WTC11 (cell line): ENCODE measurements at regions not wholly inside any gene's neighbourhood (a gene's known extent, or its start where the extent isn't known, plus 50 kb on each side); places are given as distances from the start of the nearest gene placed in this dataset.

ENCODE experiments used
- ATAC-seq: fragments of 200-7000 bp; cut with Tn5 transposase; 2 replicates; pipeline ENCODE4 v1.10.0; 2021; ENCODE audit warnings: mild to moderate bottlenecking, moderate library complexity
- CTCF ChIA-PET: fragments of 300-600 bp; sonication (Branson Sonifier 250); formaldehyde crosslinking; loops from one replicate; lab custom pipeline; 2021; ENCODE audit warnings: antibody characterized with exemption; lab: Charles Lee
- POLR2A ChIA-PET: fragments of 350-600 bp; sonication (Branson Sonifier 250); formaldehyde crosslinking; loops from one replicate; lab custom pipeline; 2021; ENCODE audit warnings: antibody characterized with exemption; lab: Charles Lee
- DNase-seq: peaks from one replicate; pipeline ENCODE4 v3.0.0; 2021; ENCODE audit warnings: low spot score
- H3K27ac Mint-ChIP-seq: 2 replicates; pipeline ENCODE4 v1.8.0; 2021; ENCODE audit warnings: mixed read lengths
- H3K27me3 Mint-ChIP-seq: 2 replicates; pipeline ENCODE4 v1.8.0; 2021; ENCODE audit warnings: low read depth, mild to moderate bottlenecking, moderate library complexity, mixed read lengths
- H3K36me3 Mint-ChIP-seq: 2 replicates; pipeline ENCODE4 v1.8.0; 2021; ENCODE audit warnings: mixed read lengths
- H3K4me1 Mint-ChIP-seq: 2 replicates; pipeline ENCODE4 v1.8.0; 2022; ENCODE audit warnings: mixed read lengths
- H3K4me3 Mint-ChIP-seq: 2 replicates; pipeline ENCODE4 v1.8.0; 2021; ENCODE audit warnings: mild to moderate bottlenecking, moderate library complexity, mixed read lengths
- H3K9me3 Mint-ChIP-seq: 2 replicates; pipeline ENCODE4 v1.8.0; 2021; ENCODE audit warnings: mixed read lengths
- CTCF ChIP-seq: fragments of 200-600 bp; IDR thresholded peaks from 2 replicates; pipeline ENCODE4 v1.8.0; 2022; ENCODE audit warnings: antibody characterized with exemption
- E2F1 ChIP-seq: sonication (generic); formaldehyde crosslinking; IDR thresholded peaks from 2 replicates; pipeline ENCODE4 v1.8.0; 2022; ENCODE audit warnings: mild to moderate bottlenecking, missing genetic modification reagents
- ETV6 ChIP-seq: sonication (generic); formaldehyde crosslinking; IDR thresholded peaks from 2 replicates; pipeline ENCODE4 v1.8.1; 2022; ENCODE audit warnings: mild to moderate bottlenecking, missing genetic modification reagents
- FOXK1 ChIP-seq: sonication (generic); formaldehyde crosslinking; IDR thresholded peaks from 2 replicates; pipeline ENCODE4 v1.8.0; 2022; ENCODE audit warnings: mild to moderate bottlenecking, moderate library complexity, missing genetic modification reagents
- GABPB1 ChIP-seq: sonication (generic); formaldehyde crosslinking; IDR thresholded peaks from 2 replicates; pipeline ENCODE4 v1.8.1; 2023; ENCODE audit warnings: mild to moderate bottlenecking, missing genetic modification reagents
- GRHL2 ChIP-seq: fragments of 250-450 bp; sonication (Bioruptor Pico); IDR thresholded peaks from 2 replicates; pipeline ENCODE4 v1.8.0; 2022; ENCODE audit warnings: mild to moderate bottlenecking, moderate library complexity; ENCODE audit not compliant: insufficient replicate concordance, severe bottlenecking
- NFE2L1 ChIP-seq: sonication (generic); formaldehyde crosslinking; IDR thresholded peaks from 2 replicates; pipeline ENCODE4 v1.8.1; 2023; ENCODE audit warnings: missing genetic modification reagents
- RORB ChIP-seq: fragments of 250-450 bp; sonication (Bioruptor Pico); IDR thresholded peaks from 2 replicates; pipeline ENCODE4 v1.9.0; 2021; ENCODE audit warnings: mild to moderate bottlenecking
- STAT6 ChIP-seq: sonication (generic); formaldehyde crosslinking; conservative IDR thresholded peaks from 2 replicates; pipeline ENCODE4 v1.8.1; 2023; ENCODE audit warnings: mild to moderate bottlenecking, low read depth, missing genetic modification reagents, moderate library complexity
- TCF7 ChIP-seq: sonication (generic); formaldehyde crosslinking; IDR thresholded peaks from 2 replicates; pipeline ENCODE4 v1.8.0; 2022; ENCODE audit warnings: mild to moderate bottlenecking, low read depth, missing genetic modification reagents, moderate library complexity
- TEAD4 ChIP-seq: sonication (generic); formaldehyde crosslinking; IDR thresholded peaks from 2 replicates; pipeline ENCODE4 v1.8.0; 2022; ENCODE audit warnings: mild to moderate bottlenecking, missing genetic modification reagents
- ZNF671 ChIP-seq: fragments of 250-450 bp; sonication (Bioruptor Pico); IDR thresholded peaks from 2 replicates; pipeline ENCODE4 v1.8.0; 2021; ENCODE audit warnings: mild to moderate bottlenecking
- TF ChIP-seq, protein P1 (sequence below): sonication (generic); formaldehyde crosslinking; IDR thresholded peaks from 2 replicates; pipeline ENCODE4 v1.8.0; 2023; ENCODE audit warnings: missing genetic modification reagents, mild to moderate bottlenecking, borderline replicate concordance
- TF ChIP-seq, protein P2 (sequence below): fragments of 250-450 bp; sonication (Bioruptor Pico); IDR thresholded peaks from 2 replicates; pipeline ENCODE4 v1.9.0; 2021; ENCODE audit warnings: mild to moderate bottlenecking
- TF ChIP-seq, protein P3 (sequence below): sonication (generic); formaldehyde crosslinking; IDR thresholded peaks from 2 replicates; pipeline ENCODE4 v1.8.1; 2022; ENCODE audit warnings: low read depth, mild to moderate bottlenecking, moderate library complexity, missing genetic modification reagents, borderline replicate concordance
- TF ChIP-seq, protein P4 (sequence below): fragments of 250-450 bp; sonication (Bioruptor Pico); IDR thresholded peaks from 2 replicates; pipeline ENCODE4 v2.1.2; 2022; ENCODE audit warnings: mild to moderate bottlenecking, moderate library complexity
- TF ChIP-seq, protein P5 (sequence below): fragments of 250-450 bp; sonication (Bioruptor Pico); IDR thresholded peaks from 2 replicates; pipeline ENCODE4 v1.9.0; 2021; ENCODE audit warnings: mild to moderate bottlenecking, borderline replicate concordance

DNA sequence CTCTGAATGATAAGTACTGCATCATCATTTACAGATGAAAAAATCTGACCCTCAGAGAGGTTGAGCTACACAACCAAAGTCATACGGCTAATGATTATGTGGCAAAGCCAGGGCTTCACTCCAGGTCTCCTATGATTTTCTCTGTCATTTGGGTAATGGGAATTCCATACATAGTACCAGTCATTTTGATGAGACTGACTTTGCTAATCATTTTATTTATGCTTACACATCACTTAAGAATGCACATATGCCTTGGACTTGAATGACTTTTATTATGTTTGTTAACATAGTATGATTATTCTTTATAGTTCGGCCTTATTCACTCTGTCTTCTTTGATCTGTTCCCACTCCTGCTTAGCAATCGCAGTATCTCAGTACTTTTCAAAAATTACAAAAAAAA, 255.1 kb upstream of the GPRIN3 start:
- DNase-seq = no peak
- no peaks in the 10 kb centered on the region for H3K9me3 Mint-ChIP-seq
- no peak for TF ChIP-seq TCF7
- TF ChIP-seq ETV6 (CRISPR knock-in tag) = no peak
- TF ChIP-seq TEAD4 (CRISPR knock-in tag) = no peak
- TF ChIP-seq, protein P1, sequence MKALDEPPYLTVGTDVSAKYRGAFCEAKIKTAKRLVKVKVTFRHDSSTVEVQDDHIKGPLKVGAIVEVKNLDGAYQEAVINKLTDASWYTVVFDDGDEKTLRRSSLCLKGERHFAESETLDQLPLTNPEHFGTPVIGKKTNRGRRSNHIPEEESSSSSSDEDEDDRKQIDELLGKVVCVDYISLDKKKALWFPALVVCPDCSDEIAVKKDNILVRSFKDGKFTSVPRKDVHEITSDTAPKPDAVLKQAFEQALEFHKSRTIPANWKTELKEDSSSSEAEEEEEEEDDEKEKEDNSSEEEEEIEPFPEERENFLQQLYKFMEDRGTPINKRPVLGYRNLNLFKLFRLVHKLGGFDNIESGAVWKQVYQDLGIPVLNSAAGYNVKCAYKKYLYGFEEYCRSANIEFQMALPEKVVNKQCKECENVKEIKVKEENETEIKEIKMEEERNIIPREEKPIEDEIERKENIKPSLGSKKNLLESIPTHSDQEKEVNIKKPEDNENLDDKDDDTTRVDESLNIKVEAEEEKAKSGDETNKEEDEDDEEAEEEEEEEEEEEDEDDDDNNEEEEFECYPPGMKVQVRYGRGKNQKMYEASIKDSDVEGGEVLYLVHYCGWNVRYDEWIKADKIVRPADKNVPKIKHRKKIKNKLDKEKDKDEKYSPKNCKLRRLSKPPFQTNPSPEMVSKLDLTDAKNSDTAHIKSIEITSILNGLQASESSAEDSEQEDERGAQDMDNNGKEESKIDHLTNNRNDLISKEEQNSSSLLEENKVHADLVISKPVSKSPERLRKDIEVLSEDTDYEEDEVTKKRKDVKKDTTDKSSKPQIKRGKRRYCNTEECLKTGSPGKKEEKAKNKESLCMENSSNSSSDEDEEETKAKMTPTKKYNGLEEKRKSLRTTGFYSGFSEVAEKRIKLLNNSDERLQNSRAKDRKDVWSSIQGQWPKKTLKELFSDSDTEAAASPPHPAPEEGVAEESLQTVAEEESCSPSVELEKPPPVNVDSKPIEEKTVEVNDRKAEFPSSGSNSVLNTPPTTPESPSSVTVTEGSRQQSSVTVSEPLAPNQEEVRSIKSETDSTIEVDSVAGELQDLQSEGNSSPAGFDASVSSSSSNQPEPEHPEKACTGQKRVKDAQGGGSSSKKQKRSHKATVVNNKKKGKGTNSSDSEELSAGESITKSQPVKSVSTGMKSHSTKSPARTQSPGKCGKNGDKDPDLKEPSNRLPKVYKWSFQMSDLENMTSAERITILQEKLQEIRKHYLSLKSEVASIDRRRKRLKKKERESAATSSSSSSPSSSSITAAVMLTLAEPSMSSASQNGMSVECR (CRISPR knock-in tag) = no peak
- no peak for TF ChIP-seq FOXK1 (CRISPR knock-in tag)
- no peak for TF ChIP-seq NFE2L1 (CRISPR knock-in tag)
- no peak for TF ChIP-seq GABPB1 (CRISPR knock-in tag)
- no peak for TF ChIP-seq GRHL2 (CRISPR knock-in tag)
- TF ChIP-seq E2F1 (CRISPR knock-in tag) = no peak
- no peak overlapping the region for H3K27ac Mint-ChIP-seq
- no peak for ATAC-seq
- no peaks in the 10 kb centered on the region for H3K36me3 Mint-ChIP-seq
- peaks cover 22% of the 10 kb centered on the region for H3K4me1 Mint-ChIP-seq
- H3K27me3 Mint-ChIP-seq = peaks cover 25% of the 10 kb centered on the region
- ChIA-PET CTCF (no interaction called here), POLR2A (no interaction called here)
- H3K4me3 Mint-ChIP-seq = no peak overlapping the region

- peak; percentile 67 for ATAC-seq
- H3K36me3 Mint-ChIP-seq = no peaks in the 10 kb centered on the region
- TF ChIP-seq ZNF671 (CRISPR knock-in tag) (no peak), RORB (no peak), CTCF (no peak), STAT6 (CRISPR knock-in tag) (no peak)
- TF ChIP-seq, protein P2, sequence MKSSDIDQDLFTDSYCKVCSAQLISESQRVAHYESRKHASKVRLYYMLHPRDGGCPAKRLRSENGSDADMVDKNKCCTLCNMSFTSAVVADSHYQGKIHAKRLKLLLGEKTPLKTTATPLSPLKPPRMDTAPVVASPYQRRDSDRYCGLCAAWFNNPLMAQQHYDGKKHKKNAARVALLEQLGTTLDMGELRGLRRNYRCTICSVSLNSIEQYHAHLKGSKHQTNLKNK (CRISPR knock-in tag) = no peak
- TF ChIP-seq, protein P3, sequence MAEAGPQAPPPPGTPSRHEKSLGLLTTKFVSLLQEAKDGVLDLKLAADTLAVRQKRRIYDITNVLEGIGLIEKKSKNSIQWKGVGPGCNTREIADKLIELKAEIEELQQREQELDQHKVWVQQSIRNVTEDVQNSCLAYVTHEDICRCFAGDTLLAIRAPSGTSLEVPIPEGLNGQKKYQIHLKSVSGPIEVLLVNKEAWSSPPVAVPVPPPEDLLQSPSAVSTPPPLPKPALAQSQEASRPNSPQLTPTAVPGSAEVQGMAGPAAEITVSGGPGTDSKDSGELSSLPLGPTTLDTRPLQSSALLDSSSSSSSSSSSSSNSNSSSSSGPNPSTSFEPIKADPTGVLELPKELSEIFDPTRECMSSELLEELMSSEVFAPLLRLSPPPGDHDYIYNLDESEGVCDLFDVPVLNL = no peak
- TF ChIP-seq, protein P4, sequence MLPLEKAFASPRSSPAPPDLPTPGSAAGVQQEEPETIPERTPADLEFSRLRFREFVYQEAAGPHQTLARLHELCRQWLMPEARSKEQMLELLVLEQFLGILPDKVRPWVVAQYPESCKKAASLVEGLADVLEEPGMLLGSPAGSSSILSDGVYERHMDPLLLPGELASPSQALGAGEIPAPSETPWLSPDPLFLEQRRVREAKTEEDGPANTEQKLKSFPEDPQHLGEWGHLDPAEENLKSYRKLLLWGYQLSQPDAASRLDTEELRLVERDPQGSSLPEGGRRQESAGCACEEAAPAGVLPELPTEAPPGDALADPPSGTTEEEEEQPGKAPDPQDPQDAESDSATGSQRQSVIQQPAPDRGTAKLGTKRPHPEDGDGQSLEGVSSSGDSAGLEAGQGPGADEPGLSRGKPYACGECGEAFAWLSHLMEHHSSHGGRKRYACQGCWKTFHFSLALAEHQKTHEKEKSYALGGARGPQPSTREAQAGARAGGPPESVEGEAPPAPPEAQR = no peak
- TF ChIP-seq, protein P5, sequence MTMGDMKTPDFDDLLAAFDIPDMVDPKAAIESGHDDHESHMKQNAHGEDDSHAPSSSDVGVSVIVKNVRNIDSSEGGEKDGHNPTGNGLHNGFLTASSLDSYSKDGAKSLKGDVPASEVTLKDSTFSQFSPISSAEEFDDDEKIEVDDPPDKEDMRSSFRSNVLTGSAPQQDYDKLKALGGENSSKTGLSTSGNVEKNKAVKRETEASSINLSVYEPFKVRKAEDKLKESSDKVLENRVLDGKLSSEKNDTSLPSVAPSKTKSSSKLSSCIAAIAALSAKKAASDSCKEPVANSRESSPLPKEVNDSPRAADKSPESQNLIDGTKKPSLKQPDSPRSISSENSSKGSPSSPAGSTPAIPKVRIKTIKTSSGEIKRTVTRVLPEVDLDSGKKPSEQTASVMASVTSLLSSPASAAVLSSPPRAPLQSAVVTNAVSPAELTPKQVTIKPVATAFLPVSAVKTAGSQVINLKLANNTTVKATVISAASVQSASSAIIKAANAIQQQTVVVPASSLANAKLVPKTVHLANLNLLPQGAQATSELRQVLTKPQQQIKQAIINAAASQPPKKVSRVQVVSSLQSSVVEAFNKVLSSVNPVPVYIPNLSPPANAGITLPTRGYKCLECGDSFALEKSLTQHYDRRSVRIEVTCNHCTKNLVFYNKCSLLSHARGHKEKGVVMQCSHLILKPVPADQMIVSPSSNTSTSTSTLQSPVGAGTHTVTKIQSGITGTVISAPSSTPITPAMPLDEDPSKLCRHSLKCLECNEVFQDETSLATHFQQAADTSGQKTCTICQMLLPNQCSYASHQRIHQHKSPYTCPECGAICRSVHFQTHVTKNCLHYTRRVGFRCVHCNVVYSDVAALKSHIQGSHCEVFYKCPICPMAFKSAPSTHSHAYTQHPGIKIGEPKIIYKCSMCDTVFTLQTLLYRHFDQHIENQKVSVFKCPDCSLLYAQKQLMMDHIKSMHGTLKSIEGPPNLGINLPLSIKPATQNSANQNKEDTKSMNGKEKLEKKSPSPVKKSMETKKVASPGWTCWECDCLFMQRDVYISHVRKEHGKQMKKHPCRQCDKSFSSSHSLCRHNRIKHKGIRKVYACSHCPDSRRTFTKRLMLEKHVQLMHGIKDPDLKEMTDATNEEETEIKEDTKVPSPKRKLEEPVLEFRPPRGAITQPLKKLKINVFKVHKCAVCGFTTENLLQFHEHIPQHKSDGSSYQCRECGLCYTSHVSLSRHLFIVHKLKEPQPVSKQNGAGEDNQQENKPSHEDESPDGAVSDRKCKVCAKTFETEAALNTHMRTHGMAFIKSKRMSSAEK (CRISPR knock-in tag) = no peak
These were observed 253.4 kb upstream of the GPRIN3 start for GRCh38 chr4:89561048-89561447.

More at GRCh38 chr4:89561048-89561447, 253.4 kb upstream of the GPRIN3 start:
- H3K9me3 Mint-ChIP-seq = no peaks in the 10 kb centered on the region
- peaks cover 22% of the 10 kb centered on the region for H3K4me1 Mint-ChIP-seq
- ChIA-PET POLR2A (no interaction called here), CTCF (no interaction called here)
- peaks cover 34% of the 10 kb centered on the region for H3K27me3 Mint-ChIP-seq
- DNase-seq = no peak
- H3K4me3 Mint-ChIP-seq = no peak overlapping the region
- no peak overlapping the region for H3K27ac Mint-ChIP-seq
